ENCODE measurements at regions not wholly inside any gene's neighbourhood (a gene's known extent, or its start where the extent isn't known, plus 50 kb on each side); places are given as distances from the start of the nearest gene placed in this dataset.

DNA sequence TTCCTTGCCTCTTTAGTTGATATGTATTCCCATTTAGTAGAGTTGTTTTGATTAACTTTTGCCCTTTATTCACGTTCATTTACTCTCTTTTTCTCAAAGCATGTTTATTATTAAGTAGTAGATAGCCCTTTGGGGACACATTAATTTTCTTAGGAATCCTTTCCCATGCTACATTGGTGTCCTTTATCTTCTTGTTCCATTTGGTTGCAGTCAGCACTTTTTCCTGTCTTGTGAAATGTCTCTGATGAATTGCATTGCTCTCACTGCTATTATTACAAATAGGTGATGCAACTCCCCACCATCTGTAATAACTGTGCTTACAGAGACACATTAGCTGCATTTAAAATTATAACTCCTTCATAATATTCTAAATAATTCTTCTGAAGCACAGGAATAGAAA is 428.5 kb upstream of the CNTNAP5 start:
- TF ChIP-seq, protein P1, sequence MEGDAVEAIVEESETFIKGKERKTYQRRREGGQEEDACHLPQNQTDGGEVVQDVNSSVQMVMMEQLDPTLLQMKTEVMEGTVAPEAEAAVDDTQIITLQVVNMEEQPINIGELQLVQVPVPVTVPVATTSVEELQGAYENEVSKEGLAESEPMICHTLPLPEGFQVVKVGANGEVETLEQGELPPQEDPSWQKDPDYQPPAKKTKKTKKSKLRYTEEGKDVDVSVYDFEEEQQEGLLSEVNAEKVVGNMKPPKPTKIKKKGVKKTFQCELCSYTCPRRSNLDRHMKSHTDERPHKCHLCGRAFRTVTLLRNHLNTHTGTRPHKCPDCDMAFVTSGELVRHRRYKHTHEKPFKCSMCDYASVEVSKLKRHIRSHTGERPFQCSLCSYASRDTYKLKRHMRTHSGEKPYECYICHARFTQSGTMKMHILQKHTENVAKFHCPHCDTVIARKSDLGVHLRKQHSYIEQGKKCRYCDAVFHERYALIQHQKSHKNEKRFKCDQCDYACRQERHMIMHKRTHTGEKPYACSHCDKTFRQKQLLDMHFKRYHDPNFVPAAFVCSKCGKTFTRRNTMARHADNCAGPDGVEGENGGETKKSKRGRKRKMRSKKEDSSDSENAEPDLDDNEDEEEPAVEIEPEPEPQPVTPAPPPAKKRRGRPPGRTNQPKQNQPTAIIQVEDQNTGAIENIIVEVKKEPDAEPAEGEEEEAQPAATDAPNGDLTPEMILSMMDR (IDR thresholded peaks at IDR 0.05; ENCODE audit: insufficient read depth, low read depth, low read length), result no peak
- no peak for TF ChIP-seq EZH2 (IDR thresholded peaks at IDR 0.05; ENCODE audit: insufficient read depth, low read length)
